Activated B cell treated with CpG ODN at 0.5 μM for 24 hours (primary cell): ENCODE measurements at regions not wholly inside any gene's neighbourhood (a gene's known extent, or its start where the extent isn't known, plus 50 kb on each side); places are given as distances from the start of the nearest gene placed in this dataset.
"Not testable (repeated sequence)": the region's sequence is repeated elsewhere in the genome, so short reads cannot be mapped to it uniquely, and the experiment has no call there.

Source experiments
- ATAC-seq: fragments of 200-7000 bp; cut with Tn5 transposase; one replicate; pipeline ENCODE4 v1.10.0; 2021; ENCODE audit warnings: low read depth, mild to moderate bottlenecking, moderate library complexity
- CTCF ChIA-PET: fragments of 350-600 bp; sonication (Branson Sonifier 250); formaldehyde crosslinking; loops from one replicate; lab custom pipeline; 2021; ENCODE audit warnings: antibody characterized with exemption; lab: Charles Lee
- POLR2A ChIA-PET: fragments of 350-600 bp; sonication (Branson Sonifier 250); formaldehyde crosslinking; loops from one replicate; lab custom pipeline; 2021; ENCODE audit warnings: antibody characterized with exemption; lab: Charles Lee
- DNase-seq: peaks from one replicate; pipeline ENCODE4 v3.0.0; 2022
- H3K27ac Mint-ChIP-seq: one replicate; pipeline ENCODE4 v1.8.0; 2020; ENCODE audit warnings: mixed read lengths
- H3K27me3 Mint-ChIP-seq: one replicate; pipeline ENCODE4 v1.8.0; 2021; ENCODE audit warnings: mixed read lengths
- H3K36me3 Mint-ChIP-seq: one replicate; pipeline ENCODE4 v1.8.0; 2021; ENCODE audit warnings: low read depth, mixed read lengths
- H3K4me1 Mint-ChIP-seq: one replicate; pipeline ENCODE4 v1.8.0; 2021; ENCODE audit warnings: mixed read lengths
- H3K4me3 Mint-ChIP-seq: one replicate; pipeline ENCODE4 v1.8.0; 2020; ENCODE audit warnings: mild to moderate bottlenecking, mixed read lengths
- H3K9me3 Mint-ChIP-seq: one replicate; pipeline ENCODE4 v1.8.0; 2020; ENCODE audit warnings: mixed read lengths
- intact Hi-C: fragments of 100-400 bp; cut with micrococcal nuclease; formaldehyde crosslinking; loops from one replicate; pipeline ENCODE4 v1.15.1; 2024

DNA sequence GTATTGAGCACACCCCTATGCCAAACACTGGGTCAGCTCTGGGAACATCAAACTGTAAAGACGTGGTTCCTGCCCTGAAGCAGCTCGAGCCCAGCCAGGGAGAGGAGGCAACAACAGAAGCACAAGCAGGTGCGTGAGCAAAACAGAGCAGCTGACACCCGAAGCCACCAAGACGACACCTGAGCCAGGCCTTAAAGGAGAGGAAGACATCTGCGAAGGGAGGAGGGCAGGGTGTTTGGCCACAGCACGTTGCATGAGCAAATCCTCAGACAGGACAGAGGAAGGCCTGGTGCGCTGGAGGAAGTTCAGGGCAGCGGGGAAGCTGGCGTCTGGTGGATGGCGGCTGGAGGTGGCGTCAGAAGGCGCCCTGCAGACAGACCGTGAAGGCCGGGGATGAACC lies 172.0 kb downstream of the KLRB1 start:
- CTCF ChIA-PET, H3K36me3 Mint-ChIP-seq, ATAC-seq, H3K9me3 Mint-ChIP-seq, intact Hi-C loops, POLR2A ChIA-PET, H3K4me3 Mint-ChIP-seq, H3K27me3 Mint-ChIP-seq, DNase-seq, H3K4me1 Mint-ChIP-seq, H3K27ac Mint-ChIP-seq: not testable (repeated sequence)

DNA sequence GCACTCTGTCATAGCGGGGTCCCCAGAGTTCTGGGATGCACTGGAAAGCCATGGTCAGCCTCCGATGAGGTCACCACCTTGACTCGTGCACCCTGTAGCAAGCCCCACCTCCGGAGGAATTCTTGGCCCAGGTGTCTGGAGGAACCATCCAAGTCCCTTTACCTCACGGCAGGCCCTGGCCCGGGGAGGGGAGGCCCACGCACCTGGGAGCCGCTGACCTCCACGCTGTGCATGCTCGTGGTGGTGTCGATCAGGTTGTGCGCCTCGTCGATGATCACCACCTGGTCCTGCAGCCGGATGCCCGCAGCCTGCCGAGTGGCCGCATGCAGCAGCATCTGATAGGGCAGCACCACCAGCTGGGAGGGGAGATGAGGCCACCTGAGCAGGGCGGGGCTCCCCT lies 177.3 kb downstream of the KLRB1 start:
- POLR2A ChIA-PET, result not testable (repeated sequence)
- H3K36me3 Mint-ChIP-seq, result peaks cover 10% of the 10 kb centered on the region

DNA sequence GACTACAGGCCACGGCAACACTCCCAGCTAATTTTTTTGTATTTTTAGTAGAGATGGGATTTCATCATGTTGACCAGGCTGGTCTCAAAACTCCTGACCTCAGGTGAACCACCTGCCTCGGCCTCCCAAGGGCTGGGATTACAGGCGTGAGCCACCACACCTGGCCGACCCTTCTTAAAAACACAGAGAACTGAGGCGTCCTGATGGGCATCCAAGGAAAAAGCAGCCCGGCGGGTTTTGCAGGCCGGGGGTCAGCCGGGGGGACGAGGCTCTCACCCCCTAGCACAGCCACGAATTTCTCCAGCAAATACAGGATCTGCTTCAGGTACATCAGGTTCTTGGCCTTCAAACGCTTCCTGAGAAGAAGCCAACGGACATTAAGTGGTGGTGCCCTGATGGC lies 178.9 kb downstream of the KLRB1 start:
- ATAC-seq, H3K4me3 Mint-ChIP-seq, DNase-seq, intact Hi-C loops, H3K9me3 Mint-ChIP-seq, POLR2A ChIA-PET, H3K4me1 Mint-ChIP-seq, H3K27ac Mint-ChIP-seq, H3K27me3 Mint-ChIP-seq, CTCF ChIA-PET: not testable (repeated sequence)
- H3K36me3 Mint-ChIP-seq, result peaks cover 14% of the 10 kb centered on the region

More for the DNA sequence above, 177.3 kb downstream of the KLRB1 start:
- H3K4me1 Mint-ChIP-seq, ATAC-seq, H3K27ac Mint-ChIP-seq, intact Hi-C loops, CTCF ChIA-PET, H3K4me3 Mint-ChIP-seq, H3K27me3 Mint-ChIP-seq, DNase-seq, H3K9me3 Mint-ChIP-seq: not testable (repeated sequence)

DNA sequence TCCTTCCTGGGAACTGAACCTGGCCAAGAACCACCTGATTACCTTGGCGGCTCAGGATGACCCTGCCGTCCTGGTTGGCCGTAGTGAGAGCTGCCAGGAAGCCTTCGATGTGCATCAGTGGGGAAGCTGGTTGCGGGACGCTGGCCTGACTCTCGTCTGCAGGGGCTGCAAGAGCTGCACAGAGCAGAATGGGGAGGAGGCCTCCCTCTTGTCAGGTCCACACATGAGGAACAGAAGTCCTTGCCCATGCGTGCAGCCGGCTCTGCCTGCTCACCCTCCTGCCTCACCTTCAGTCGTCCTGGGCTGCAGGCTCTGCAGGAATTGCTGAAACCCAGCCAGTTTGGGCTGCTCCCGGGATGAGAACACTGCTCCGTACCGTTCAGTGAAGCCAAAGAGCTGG lies 182.3 kb downstream of the KLRB1 start:
- H3K9me3 Mint-ChIP-seq, ATAC-seq, POLR2A ChIA-PET, CTCF ChIA-PET, intact Hi-C loops, H3K27me3 Mint-ChIP-seq, H3K27ac Mint-ChIP-seq, DNase-seq, H3K4me3 Mint-ChIP-seq, H3K4me1 Mint-ChIP-seq: not testable (repeated sequence)
- H3K36me3 Mint-ChIP-seq, result peaks cover 20% of the 10 kb centered on the region

DNA sequence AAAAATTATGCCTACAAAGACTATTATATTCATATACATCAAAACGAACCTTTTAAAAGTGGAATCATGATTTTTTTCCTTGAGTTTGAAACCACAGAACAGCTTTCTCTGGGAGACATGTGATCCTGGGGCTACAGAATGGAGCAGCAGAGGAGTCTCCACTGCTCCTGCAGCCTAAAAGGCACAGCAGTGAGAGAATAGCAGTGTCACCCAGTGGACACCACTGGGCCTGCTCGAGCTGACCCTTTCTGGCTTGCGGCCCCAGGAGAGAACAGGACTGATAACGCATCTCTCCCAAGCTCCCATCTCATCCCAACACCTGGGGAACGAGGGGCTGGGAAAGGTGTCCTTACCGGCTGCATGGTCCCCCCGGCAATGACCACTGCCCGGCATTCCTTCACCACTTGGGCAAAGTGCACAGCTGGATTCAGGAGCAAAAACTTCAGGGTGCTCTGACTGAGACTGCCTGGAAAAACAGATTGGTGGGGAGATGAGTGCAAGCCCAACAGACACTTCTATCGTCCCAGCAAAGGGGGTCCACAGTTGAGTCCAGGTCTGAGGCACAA lies 183.5 kb downstream of the KLRB1 start:
- DNase-seq, H3K27ac Mint-ChIP-seq, H3K4me1 Mint-ChIP-seq, POLR2A ChIA-PET, H3K9me3 Mint-ChIP-seq, H3K4me3 Mint-ChIP-seq, H3K27me3 Mint-ChIP-seq, CTCF ChIA-PET, ATAC-seq, intact Hi-C loops: not testable (repeated sequence)
- peaks cover 21% of the 10 kb centered on the region for H3K36me3 Mint-ChIP-seq

DNA sequence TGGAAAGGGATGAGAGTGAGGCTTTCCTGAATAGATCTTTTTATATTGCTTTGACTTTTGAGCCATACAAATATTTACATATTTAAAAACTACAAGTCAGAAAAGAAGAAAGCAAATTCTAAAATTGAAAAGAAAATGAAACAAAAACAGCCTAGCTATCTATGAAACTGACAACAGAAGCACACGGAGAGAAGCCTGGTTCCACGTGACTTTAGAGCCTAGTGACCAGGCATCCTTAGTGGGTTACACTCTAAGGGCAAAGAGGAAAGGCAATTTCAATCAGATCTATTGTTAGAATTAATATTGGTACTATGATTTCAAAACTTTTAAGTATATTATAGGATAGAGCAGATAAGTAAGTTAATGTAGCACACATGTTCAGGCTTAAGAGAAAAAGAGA lies 185.0 kb downstream of the KLRB1 start:
- H3K4me3 Mint-ChIP-seq, POLR2A ChIA-PET, DNase-seq: not testable (repeated sequence)

DNA sequence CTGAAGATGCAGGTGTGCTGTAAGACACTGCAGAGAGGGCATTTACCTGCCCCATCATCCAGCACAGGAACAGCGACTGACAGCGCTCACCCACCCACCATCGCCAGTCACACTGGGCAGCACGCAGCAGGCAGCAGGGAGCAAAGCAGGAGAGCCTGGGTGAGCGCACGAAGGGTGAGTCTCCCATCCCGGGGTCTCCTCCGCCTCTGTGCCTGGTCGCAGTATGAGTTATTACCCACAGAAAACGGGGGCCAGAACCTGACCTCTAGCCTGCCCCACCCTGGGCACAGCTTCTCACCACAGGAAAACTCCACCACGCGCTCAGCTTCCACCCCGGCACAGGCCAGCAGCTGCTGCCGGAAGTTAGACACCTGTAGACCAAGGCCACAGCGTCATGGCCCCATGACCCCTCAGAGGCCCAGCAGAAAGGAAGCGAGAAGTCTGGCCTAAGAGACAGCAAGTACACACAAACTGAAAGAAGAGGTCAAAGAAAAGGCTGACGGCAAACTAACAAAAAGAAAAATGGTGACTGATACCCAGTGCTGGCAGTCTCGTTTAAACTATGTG lies 186.1 kb downstream of the KLRB1 start:
- H3K4me3 Mint-ChIP-seq, DNase-seq, H3K27ac Mint-ChIP-seq, H3K27me3 Mint-ChIP-seq, H3K9me3 Mint-ChIP-seq, CTCF ChIA-PET, H3K4me1 Mint-ChIP-seq, intact Hi-C loops, POLR2A ChIA-PET: not testable (repeated sequence)
- peak; percentile 66 for ATAC-seq
- peaks cover 19% of the 10 kb centered on the region for H3K36me3 Mint-ChIP-seq

More for the DNA sequence above, 185.0 kb downstream of the KLRB1 start:
- H3K36me3 Mint-ChIP-seq, result peaks cover 21% of the 10 kb centered on the region
- CTCF ChIA-PET, H3K9me3 Mint-ChIP-seq, H3K4me1 Mint-ChIP-seq, H3K27me3 Mint-ChIP-seq, H3K27ac Mint-ChIP-seq, intact Hi-C loops, ATAC-seq: not testable (repeated sequence)

DNA sequence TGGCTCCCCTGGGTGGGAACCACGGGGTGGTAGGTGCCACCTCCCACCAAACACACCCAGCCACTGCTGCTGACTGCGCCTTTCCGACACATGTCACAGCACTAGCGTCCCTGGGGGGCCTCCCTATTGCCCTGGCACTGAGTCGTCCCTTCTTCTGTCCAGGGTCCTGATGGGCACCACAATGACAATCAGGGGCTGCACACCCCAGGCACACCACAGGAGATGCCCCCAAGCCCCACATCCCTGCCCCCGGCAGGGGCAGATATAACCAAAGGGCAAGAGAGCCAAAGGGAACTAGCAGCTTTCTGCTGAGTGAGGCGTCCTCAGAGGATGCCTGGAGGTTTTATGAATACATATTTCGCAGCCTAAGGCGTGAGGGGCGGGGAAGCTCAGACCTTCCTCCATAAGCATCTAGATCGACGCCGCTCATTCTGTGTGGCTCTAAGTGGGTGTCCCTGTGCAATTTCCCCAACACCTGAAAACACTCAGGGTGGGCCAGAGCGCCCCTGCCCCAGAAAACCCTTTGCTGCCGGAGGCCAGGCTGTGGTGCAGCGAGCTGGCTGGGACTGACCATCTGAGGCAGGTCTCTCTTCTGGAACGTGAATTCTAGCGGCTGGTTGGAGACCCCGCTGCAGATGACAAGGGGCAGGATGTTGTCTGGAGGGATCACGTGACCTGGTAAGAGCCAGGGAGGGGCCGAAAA lies 186.7 kb downstream of the KLRB1 start:
- ATAC-seq, intact Hi-C loops, H3K4me1 Mint-ChIP-seq, H3K27ac Mint-ChIP-seq, CTCF ChIA-PET, DNase-seq, H3K4me3 Mint-ChIP-seq, POLR2A ChIA-PET, H3K27me3 Mint-ChIP-seq, H3K9me3 Mint-ChIP-seq: not testable (repeated sequence)
- H3K36me3 Mint-ChIP-seq, result peaks cover 15% of the 10 kb centered on the region

DNA sequence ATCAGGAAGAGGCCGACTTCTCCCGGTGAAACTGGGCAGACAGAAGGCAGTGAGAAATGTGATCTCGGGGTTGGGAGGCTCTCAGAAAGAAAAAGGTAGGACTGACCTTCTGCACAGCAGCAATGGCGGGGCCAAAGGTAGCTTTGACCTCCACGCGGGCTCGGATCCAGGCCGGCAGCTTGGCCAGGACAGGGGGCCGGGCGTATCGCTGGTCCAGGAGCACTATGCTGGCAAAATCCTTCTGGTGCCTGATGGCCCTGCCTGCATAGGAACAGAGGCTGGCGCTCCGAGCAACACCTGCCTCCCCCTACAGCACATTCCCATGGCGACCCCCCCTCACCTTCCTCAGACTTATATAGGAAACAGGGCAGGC lies 189.1 kb downstream of the KLRB1 start:
- CTCF ChIA-PET, intact Hi-C loops, H3K36me3 Mint-ChIP-seq, H3K27me3 Mint-ChIP-seq, H3K4me1 Mint-ChIP-seq, H3K4me3 Mint-ChIP-seq, ATAC-seq, H3K27ac Mint-ChIP-seq, H3K9me3 Mint-ChIP-seq, DNase-seq, POLR2A ChIA-PET: not testable (repeated sequence)

DNA sequence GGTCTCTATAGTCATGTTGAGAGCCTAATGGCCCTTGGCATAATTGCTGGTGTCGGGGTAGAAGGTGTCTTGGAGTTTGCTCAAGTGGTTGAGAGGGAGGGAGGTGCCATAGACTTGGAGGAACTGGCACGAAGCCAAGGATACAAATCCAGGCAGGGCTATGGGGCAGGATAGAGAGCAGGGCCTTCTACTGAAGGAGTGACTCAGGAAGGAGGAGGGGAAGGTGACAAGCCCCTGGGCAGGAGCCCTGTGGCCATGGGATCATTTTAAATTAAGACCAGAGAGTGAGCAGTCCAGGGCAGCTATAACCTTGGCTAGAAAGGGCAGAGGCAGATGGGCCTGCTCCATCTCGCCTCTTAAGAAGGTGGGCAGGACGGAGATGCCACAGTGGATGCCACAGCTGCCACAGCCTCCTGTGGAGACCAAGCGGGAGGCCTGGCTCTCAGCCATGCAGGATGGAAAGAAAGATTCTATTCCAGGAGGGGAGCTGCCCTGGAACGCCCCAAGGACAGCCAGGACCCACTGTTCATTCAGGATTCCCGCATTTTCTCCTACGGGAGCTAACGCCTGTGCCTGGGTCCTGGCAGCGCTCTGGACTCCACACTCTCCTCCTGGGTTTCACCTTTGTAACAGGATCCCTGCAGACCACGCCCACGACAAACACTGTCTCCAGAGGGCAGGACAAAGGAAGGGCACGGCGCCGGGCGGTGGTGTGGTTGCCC lies 189.6 kb downstream of the KLRB1 start:
- H3K9me3 Mint-ChIP-seq, H3K4me3 Mint-ChIP-seq, CTCF ChIA-PET, H3K27me3 Mint-ChIP-seq, DNase-seq, intact Hi-C loops, H3K36me3 Mint-ChIP-seq, ATAC-seq, POLR2A ChIA-PET, H3K27ac Mint-ChIP-seq, H3K4me1 Mint-ChIP-seq: not testable (repeated sequence)

DNA sequence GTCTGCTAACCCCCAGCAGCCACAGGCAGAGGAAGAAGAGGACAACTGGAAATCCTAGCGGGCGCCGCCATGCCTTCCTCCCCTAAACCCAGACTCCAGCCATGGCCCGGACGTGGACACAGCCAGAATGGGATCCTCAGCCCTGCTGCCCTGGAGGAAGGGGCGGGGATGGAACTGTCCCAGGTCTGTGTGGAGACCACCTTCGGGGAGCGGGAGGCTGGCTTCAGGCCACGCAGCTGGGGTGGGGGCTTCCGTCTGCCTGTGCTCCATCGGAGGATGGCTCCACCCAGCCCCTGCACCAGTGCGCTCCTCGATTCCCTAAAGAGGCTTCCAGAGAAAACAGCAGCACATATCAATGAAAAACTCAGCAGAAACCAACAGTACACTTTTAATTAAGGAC lies 190.4 kb downstream of the KLRB1 start:
- H3K4me3 Mint-ChIP-seq, H3K27me3 Mint-ChIP-seq, H3K36me3 Mint-ChIP-seq, POLR2A ChIA-PET, H3K27ac Mint-ChIP-seq, intact Hi-C loops, H3K4me1 Mint-ChIP-seq, H3K9me3 Mint-ChIP-seq, CTCF ChIA-PET, DNase-seq, ATAC-seq: not testable (repeated sequence)

DNA sequence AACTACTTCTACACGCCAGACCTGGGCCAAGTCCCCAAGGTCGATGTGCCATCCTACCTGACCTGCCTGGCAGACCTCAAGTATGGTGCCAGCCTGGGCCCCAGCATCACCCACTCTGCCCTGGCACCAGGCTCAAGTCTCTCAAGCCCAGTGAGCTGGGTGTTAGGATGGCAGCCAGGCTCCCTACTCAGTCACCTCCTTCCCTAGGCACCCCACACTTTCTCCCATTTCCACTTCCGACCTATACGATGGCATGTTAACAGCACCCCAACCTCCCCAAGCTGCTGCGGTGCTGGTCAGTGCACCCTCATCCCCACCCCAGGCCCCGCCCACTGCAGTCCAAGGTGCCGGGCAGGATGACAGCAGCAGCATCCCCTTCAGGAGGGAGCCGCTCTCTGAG lies 191.4 kb downstream of the KLRB1 start:
- H3K4me3 Mint-ChIP-seq, intact Hi-C loops, CTCF ChIA-PET, H3K27ac Mint-ChIP-seq, DNase-seq, H3K36me3 Mint-ChIP-seq, H3K27me3 Mint-ChIP-seq, H3K9me3 Mint-ChIP-seq, ATAC-seq, POLR2A ChIA-PET: not testable (repeated sequence)
- H3K4me1 Mint-ChIP-seq, result peaks cover 11% of the 10 kb centered on the region
